HEK293 (cell line): ENCODE measurements at regions not wholly inside any gene's neighbourhood (a gene's known extent, or its start where the extent isn't known, plus 50 kb on each side); places are given as distances from the start of the nearest gene placed in this dataset.

Experiments
- CTCF ChIA-PET: fragments of 350-600 bp; formaldehyde crosslinking; extraction: SDS; loops from one replicate; lab custom pipeline; 2021; ENCODE audit warnings: antibody characterized with exemption; lab: Yijun Ruan, JAX
- POLR2A ChIA-PET: fragments of 300-600 bp; formaldehyde crosslinking; extraction: SDS; loops from one replicate; lab custom pipeline; 2020; ENCODE audit warnings: antibody characterized with exemption, inconsistent platforms; lab: Yijun Ruan, JAX
- H3K27ac ChIP-seq: fragments of 200-500 bp; sonication (Bioruptor generic); 2 replicates; pipeline ENCODE4 v1.5.1; 2014; ENCODE audit warnings: low read depth, low read length, control low read depth, inconsistent platforms; ENCODE audit errors: extremely low read depth
- H3K36me3 ChIP-seq, 2 experiments: fragments of 200-500 bp in 1 of 2; sonication (Bioruptor generic) in 1 of 2; 1 replicate in 1 of 2; 2 replicates in 1 of 2; pipeline ENCODE4 v1.5.1; 2014 to 2017; ENCODE audit warnings: inconsistent platforms in 2 of 2, low read length in 2 of 2; ENCODE audit not compliant: control insufficient read depth in 2 of 2, insufficient read depth in 1 of 2
- H3K4me1 ChIP-seq: fragments of 200-500 bp; sonication (Bioruptor generic); 2 replicates; pipeline ENCODE4 v1.5.1; 2014; ENCODE audit warnings: mild to moderate bottlenecking, low read length, inconsistent platforms; ENCODE audit not compliant: control insufficient read depth, insufficient read depth
- H3K4me3 ChIP-seq: 2 replicates; pipeline ENCODE4 v1.5.1; 2011; ENCODE audit warnings: low read depth, mild to moderate bottlenecking, control low read depth, low read length, moderate library complexity
- H3K9me3 ChIP-seq: fragments of 200-500 bp; sonication (Bioruptor generic); 2 replicates; pipeline ENCODE4 v1.5.1; 2014; ENCODE audit warnings: low read depth, low read length, inconsistent platforms; ENCODE audit not compliant: control insufficient read depth, insufficient read depth
- HOXC10 ChIP-seq: sonication (generic); formaldehyde crosslinking; IDR thresholded peaks from 2 replicates; pipeline ENCODE4 v1.8.1; 2023; ENCODE audit warnings: mild to moderate bottlenecking, missing genetic modification reagents
- MEIS1 ChIP-seq: sonication (generic); formaldehyde crosslinking; IDR thresholded peaks from 2 replicates; pipeline ENCODE4 v1.8.1; 2022; ENCODE audit warnings: missing genetic modification reagents, mild to moderate bottlenecking, borderline replicate concordance
- ZNF140 ChIP-seq: fragments of 450-650 bp; formaldehyde crosslinking; IDR thresholded peaks from 2 replicates; pipeline ENCODE4 v1.5.1; 2016; ENCODE audit warnings: missing biosample characterization, missing genetic modification characterization
- ZNF223 ChIP-seq: fragments of 450-650 bp; formaldehyde crosslinking; IDR thresholded peaks from 2 replicates; pipeline ENCODE4 v1.5.1; 2016; ENCODE audit warnings: missing biosample characterization, missing genetic modification characterization
- ZNF311 ChIP-seq: fragments of 450-650 bp; formaldehyde crosslinking; IDR thresholded peaks from 2 replicates; pipeline ENCODE4 v1.5.1; 2017; ENCODE audit warnings: missing biosample characterization, missing genetic modification characterization, borderline replicate concordance
- ZNF629 ChIP-seq: fragments of 450-650 bp; formaldehyde crosslinking; IDR thresholded peaks from 2 replicates; pipeline ENCODE4 v1.5.1; 2017; ENCODE audit warnings: missing biosample characterization, missing genetic modification characterization
- ZNF830 ChIP-seq: fragments of 450-650 bp; IDR thresholded peaks from 2 replicates; pipeline ENCODE4 v1.5.0; 2018; ENCODE audit warnings: missing biosample characterization, missing genetic modification characterization, low read depth, mild to moderate bottlenecking, moderate library complexity
- ZXDB ChIP-seq: fragments of 450-650 bp; formaldehyde crosslinking; IDR thresholded peaks from 2 replicates; pipeline ENCODE4 v1.5.1; 2016; ENCODE audit warnings: missing biosample characterization, missing genetic modification characterization
- TF ChIP-seq, protein P1 (sequence below): fragments of 450-650 bp; formaldehyde crosslinking; IDR thresholded peaks from 2 replicates; pipeline ENCODE4 v1.5.1; 2016; ENCODE audit warnings: missing biosample characterization, missing genetic modification characterization, borderline replicate concordance
- TF ChIP-seq, protein P2 (sequence below): fragments of 450-650 bp; formaldehyde crosslinking; conservative IDR thresholded peaks from 2 replicates; pipeline ENCODE4 v1.5.1; 2016; ENCODE audit warnings: low read depth, missing biosample characterization, missing genetic modification characterization
- TF ChIP-seq, protein P3 (sequence below): fragments of 450-650 bp; formaldehyde crosslinking; conservative IDR thresholded peaks from 2 replicates; pipeline ENCODE4 v1.5.1; 2016; ENCODE audit warnings: low read depth, missing biosample characterization, missing genetic modification characterization
- TF ChIP-seq, protein P4 (sequence below): fragments of 450-650 bp; formaldehyde crosslinking; IDR thresholded peaks from 2 replicates; pipeline ENCODE4 v1.5.1; 2016; ENCODE audit warnings: missing biosample characterization, missing genetic modification characterization
- TF ChIP-seq, protein P5 (sequence below): fragments of 450-650 bp; formaldehyde crosslinking; IDR thresholded peaks from 2 replicates; pipeline ENCODE4 v1.5.1; 2016; ENCODE audit warnings: missing biosample characterization, missing genetic modification characterization

DNA sequence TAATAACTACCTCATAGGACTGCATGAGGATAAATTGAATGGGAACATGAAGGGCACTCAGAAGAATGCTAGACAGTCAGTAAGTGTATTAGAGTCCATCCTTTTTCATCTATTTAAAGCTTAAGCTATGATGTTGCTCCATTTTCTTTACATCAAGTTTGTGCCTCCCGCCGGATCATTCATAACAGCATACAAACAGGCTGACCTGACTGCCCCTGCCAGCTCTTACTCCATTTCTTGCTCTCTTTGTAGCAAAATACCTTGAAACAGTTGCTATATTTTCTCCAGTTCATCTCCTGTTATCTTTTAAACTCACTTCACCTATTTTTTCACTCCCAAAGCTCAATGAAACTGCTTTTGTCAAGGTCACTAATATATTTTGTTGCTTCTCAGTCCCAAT lies 315.6 kb upstream of the ALCAM start (continued):
- TF ChIP-seq, protein P1, sequence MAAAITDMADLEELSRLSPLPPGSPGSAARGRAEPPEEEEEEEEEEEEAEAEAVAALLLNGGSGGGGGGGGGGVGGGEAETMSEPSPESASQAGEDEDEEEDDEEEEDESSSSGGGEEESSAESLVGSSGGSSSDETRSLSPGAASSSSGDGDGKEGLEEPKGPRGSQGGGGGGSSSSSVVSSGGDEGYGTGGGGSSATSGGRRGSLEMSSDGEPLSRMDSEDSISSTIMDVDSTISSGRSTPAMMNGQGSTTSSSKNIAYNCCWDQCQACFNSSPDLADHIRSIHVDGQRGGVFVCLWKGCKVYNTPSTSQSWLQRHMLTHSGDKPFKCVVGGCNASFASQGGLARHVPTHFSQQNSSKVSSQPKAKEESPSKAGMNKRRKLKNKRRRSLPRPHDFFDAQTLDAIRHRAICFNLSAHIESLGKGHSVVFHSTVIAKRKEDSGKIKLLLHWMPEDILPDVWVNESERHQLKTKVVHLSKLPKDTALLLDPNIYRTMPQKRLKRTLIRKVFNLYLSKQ (tag by site-specific recombination): no peak
- no peak for TF ChIP-seq HOXC10 (CRISPR knock-in tag)
- TF ChIP-seq MEIS1: no peak
- TF ChIP-seq ZNF830 (tag by site-specific recombination): no peak
- no peak for TF ChIP-seq ZXDB
- TF ChIP-seq, protein P2, sequence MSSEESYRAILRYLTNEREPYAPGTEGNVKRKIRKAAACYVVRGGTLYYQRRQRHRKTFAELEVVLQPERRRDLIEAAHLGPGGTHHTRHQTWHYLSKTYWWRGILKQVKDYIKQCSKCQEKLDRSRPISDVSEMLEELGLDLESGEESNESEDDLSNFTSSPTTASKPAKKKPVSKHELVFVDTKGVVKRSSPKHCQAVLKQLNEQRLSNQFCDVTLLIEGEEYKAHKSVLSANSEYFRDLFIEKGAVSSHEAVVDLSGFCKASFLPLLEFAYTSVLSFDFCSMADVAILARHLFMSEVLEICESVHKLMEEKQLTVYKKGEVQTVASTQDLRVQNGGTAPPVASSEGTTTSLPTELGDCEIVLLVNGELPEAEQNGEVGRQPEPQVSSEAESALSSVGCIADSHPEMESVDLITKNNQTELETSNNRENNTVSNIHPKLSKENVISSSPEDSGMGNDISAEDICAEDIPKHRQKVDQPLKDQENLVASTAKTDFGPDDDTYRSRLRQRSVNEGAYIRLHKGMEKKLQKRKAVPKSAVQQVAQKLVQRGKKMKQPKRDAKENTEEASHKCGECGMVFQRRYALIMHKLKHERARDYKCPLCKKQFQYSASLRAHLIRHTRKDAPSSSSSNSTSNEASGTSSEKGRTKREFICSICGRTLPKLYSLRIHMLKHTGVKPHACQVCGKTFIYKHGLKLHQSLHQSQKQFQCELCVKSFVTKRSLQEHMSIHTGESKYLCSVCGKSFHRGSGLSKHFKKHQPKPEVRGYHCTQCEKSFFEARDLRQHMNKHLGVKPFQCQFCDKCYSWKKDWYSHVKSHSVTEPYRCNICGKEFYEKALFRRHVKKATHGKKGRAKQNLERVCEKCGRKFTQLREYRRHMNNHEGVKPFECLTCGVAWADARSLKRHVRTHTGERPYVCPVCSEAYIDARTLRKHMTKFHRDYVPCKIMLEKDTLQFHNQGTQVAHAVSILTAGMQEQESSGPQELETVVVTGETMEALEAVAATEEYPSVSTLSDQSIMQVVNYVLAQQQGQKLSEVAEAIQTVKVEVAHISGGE: no peak

DNA sequence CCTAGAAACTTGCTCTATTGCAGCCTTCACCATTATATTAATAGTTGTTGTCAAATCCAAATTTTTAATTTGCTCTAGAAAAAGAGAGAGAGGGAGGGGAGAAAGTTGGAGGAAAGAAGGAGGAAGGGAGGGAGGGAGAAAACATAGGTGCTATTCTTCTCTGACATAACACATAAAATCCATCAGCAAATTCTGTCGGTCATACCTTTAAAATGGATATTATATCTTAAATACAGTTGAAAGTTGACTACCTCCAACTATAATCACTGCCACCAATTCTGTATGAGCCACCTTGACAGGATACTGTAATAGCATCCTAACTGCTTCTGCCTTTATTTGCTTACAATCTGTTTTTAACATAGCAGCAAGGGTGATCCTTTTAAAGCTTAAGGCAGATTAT lies 314.7 kb upstream of the ALCAM start:
- Histone ChIP-seq H3K36me3 (no peaks in the 10 kb centered on the region), H3K4me3 (no peak overlapping the region), H3K27ac (no peak overlapping the region), H3K9me3 (no peaks in the 10 kb centered on the region), H3K4me1 (no peaks in the 10 kb centered on the region)
- ChIA-PET CTCF (no interaction called here), POLR2A (no interaction called here)
- no peak for TF ChIP-seq ZNF311
- TF ChIP-seq, protein P3, sequence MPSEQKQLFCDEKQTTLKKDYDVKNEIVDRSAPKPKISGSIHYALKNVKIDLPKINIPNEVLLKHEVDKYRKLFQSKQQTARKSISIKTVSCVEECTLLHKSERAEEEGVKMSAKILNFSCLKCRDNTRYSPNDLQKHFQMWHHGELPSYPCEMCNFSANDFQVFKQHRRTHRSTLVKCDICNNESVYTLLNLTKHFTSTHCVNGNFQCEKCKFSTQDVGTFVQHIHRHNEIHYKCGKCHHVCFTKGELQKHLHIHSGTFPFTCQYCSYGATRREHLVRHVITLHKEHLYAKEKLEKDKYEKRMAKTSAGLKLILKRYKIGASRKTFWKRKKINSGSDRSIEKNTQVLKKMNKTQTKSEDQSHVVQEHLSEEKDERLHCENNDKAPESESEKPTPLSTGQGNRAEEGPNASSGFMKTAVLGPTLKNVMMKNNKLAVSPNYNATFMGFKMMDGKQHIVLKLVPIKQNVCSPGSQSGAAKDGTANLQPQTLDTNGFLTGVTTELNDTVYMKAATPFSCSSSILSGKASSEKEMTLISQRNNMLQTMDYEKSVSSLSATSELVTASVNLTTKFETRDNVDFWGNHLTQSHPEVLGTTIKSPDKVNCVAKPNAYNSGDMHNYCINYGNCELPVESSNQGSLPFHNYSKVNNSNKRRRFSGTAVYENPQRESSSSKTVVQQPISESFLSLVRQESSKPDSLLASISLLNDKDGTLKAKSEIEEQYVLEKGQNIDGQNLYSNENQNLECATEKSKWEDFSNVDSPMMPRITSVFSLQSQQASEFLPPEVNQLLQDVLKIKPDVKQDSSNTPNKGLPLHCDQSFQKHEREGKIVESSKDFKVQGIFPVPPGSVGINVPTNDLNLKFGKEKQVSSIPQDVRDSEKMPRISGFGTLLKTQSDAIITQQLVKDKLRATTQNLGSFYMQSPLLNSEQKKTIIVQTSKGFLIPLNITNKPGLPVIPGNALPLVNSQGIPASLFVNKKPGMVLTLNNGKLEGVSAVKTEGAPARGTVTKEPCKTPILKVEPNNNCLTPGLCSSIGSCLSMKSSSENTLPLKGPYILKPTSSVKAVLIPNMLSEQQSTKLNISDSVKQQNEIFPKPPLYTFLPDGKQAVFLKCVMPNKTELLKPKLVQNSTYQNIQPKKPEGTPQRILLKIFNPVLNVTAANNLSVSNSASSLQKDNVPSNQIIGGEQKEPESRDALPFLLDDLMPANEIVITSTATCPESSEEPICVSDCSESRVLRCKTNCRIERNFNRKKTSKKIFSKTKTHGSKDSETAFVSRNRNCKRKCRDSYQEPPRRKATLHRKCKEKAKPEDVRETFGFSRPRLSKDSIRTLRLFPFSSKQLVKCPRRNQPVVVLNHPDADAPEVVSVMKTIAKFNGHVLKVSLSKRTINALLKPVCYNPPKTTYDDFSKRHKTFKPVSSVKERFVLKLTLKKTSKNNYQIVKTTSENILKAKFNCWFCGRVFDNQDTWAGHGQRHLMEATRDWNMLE (tag by site-specific recombination): no peak
- TF ChIP-seq, all 188 proteins: peak for 0

DNA sequence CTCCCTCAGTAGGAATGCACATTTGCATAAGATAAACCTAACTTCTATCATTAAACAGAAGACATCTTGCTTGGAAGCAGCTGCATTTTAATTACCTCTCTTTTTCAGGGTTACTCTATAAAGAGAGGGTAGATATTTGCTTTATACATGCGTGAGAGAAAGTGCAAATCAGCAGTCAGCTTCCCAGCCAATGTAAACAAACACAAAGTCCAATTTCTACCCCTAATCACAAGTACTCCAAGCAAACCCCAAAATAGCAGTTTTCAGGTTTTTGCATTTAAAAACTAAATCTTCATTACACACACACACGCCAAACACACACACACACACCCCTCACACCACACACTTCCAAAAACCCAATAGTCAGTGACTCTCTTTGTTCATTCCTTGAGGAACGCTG lies 303.9 kb upstream of the ALCAM start:
- TF ChIP-seq ZNF140 (tag by site-specific recombination) (no peak), ZNF223 (tag by site-specific recombination) (no peak), ZNF629 (no peak)
- TF ChIP-seq, protein P4, sequence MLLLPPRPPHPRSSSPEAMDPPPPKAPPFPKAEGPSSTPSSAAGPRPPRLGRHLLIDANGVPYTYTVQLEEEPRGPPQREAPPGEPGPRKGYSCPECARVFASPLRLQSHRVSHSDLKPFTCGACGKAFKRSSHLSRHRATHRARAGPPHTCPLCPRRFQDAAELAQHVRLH (tag by site-specific recombination): no peak
- TF ChIP-seq, protein P5, sequence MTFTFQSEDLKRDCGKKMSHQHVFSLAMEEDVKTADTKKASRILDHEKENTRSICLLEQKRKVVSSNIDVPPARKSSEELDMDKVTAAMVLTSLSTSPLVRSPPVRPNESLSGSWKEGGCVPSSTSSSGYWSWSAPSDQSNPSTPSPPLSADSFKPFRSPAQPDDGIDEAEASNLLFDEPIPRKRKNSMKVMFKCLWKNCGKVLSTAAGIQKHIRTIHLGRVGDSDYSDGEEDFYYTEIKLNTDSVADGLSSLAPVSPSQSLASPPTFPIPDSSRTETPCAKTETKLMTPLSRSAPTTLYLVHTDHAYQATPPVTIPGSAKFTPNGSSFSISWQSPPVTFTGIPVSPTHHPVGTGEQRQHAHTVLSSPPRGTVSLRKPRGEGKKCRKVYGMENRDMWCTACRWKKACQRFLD (tag by site-specific recombination): no peak
- H3K36me3 ChIP-seq: no peaks in the 10 kb centered on the region
- POLR2A ChIA-PET: no interaction called here

More for the DNA sequence above, 303.9 kb upstream of the ALCAM start:
- no peak overlapping the region for H3K27ac ChIP-seq
- CTCF ChIA-PET: no interaction called here
- no peaks in the 10 kb centered on the region for H3K4me1 ChIP-seq
- H3K9me3 ChIP-seq: no peaks in the 10 kb centered on the region
- no peak overlapping the region for H3K4me3 ChIP-seq
